HCT116 (cell line): ENCODE measurements at regions not wholly inside any gene's neighbourhood (a gene's known extent, or its start where the extent isn't known, plus 50 kb on each side); places are given as distances from the start of the nearest gene placed in this dataset.

Experiments used
- ATAC-seq: fragments of 200-7000 bp; cut with Tn5 transposase; 2 replicates; pipeline ENCODE4 v1.9.1; 2020; ENCODE audit warnings: mild to moderate bottlenecking, moderate library complexity
- BruUV-seq: library from RNA; stranded (reverse); fragments of 400-500 nt; replicated peaks from 2 replicates; lab custom pipeline; 2021; lab: Mats Ljungman, UMichigan
- CTCF ChIA-PET: fragments of 300-600 bp; sonication (Branson Sonifier 250); formaldehyde crosslinking; loops from one replicate; lab custom pipeline; 2021; ENCODE audit warnings: antibody characterized with exemption; lab: Charles Lee
- POLR2A ChIA-PET: fragments of 300-600, 350-600 bp; sonication (Branson Sonifier 250); formaldehyde crosslinking; loops from one replicate; lab custom pipeline; 2021; ENCODE audit warnings: antibody characterized with exemption; lab: Charles Lee
- RAD21 ChIA-PET, 2 experiments: fragments of 300-600 bp; sonication (Branson Sonifier 250); formaldehyde crosslinking; loops; one replicate each; lab custom pipeline; 2023; ENCODE audit warnings: low total read pairs in 2 of 2; ENCODE audit not compliant: uncharacterized antibody in 2 of 2, unreplicated experiment in 2 of 2, low non-redundant PET in 1 of 2; lab: Charles Lee
- DNase-seq: peaks from one replicate; pipeline ENCODE4 v3.0.0-alpha.2; 2010; ENCODE audit warnings: low read depth, low spot score
- H2AFZ ChIP-seq: fragments of 200-600 bp; shearing (Covaris generic), sonication (generic); 2 replicates; pipeline ENCODE4 v1.6.1; 2017; ENCODE audit warnings: low read depth, mixed run types, mixed read lengths, antibody characterized with exemption, low read length; ENCODE audit not compliant: poor library complexity, severe bottlenecking
- H3K27ac ChIP-seq: 2 replicates; pipeline ENCODE4 v1.5.1; 2012; ENCODE audit warnings: low read depth, low read length
- H3K27me3 ChIP-seq: fragments of 200-600 bp; sonication (generic); 2 replicates; pipeline ENCODE4 v1.6.1; 2016; ENCODE audit warnings: mixed run types, low read length, mixed read lengths; ENCODE audit not compliant: insufficient read depth
- H3K36me3 ChIP-seq, 2 experiments: fragments of 200-500 bp in 1 of 2; fragments of 200-600 bp in 1 of 2; sonication (Bioruptor generic) in 1 of 2; sonication (generic) in 1 of 2; 2 replicates each; pipeline versions ENCODE4 v1.5.1 to v1.6.1; 2014 to 2016; ENCODE audit warnings: low read length in 2 of 2, inconsistent platforms in 1 of 2, mixed read lengths in 1 of 2, mixed run types in 1 of 2; ENCODE audit not compliant: insufficient read depth in 2 of 2, control insufficient read depth in 1 of 2
- H3K4me1 ChIP-seq, 2 experiments: fragments of 200-600 bp in 1 of 2; sonication (generic) in 1 of 2; 2 replicates each; pipeline versions ENCODE4 v1.5.1 to v1.6.1; 2012 to 2017; ENCODE audit warnings: low read length in 2 of 2, inconsistent platforms in 1 of 2, mild to moderate bottlenecking in 1 of 2, mixed read lengths in 1 of 2, mixed run types in 1 of 2, moderate library complexity in 1 of 2; ENCODE audit not compliant: insufficient read depth in 2 of 2, control insufficient read depth in 1 of 2
- H3K4me2 ChIP-seq: fragments of 200-600 bp; sonication (generic); 2 replicates; pipeline ENCODE4 v1.6.1; 2017; ENCODE audit warnings: mixed run types, low read length, mixed read lengths
- H3K4me3 ChIP-seq, 2 experiments: fragments of 200-600 bp in 1 of 2; sonication (generic) in 1 of 2; replicated peaks in 1 of 2; 2 replicates each; pipeline ENCODE4 v1.5.1; 2011 to 2016; ENCODE audit warnings: low read length in 2 of 2, control low read depth in 1 of 2, low read depth in 1 of 2, mild to moderate bottlenecking in 1 of 2, mixed read lengths in 1 of 2, mixed run types in 1 of 2
- H3K79me2 ChIP-seq: fragments of 200-600 bp; sonication (generic); 2 replicates; pipeline ENCODE4 v1.6.1; 2017; ENCODE audit warnings: mild to moderate bottlenecking, mixed run types, low read length, moderate library complexity, mixed read lengths; ENCODE audit not compliant: insufficient read depth
- H3K9ac ChIP-seq: fragments of 200-600 bp; sonication (generic); 2 replicates; pipeline ENCODE4 v1.6.1; 2016; ENCODE audit warnings: low read length, mixed read lengths
- H3K9me2 ChIP-seq: fragments of 200-600 bp; sonication (generic), shearing (Covaris generic); 2 replicates; pipeline ENCODE4 v1.6.1; 2017; ENCODE audit warnings: mixed run types, mild to moderate bottlenecking, moderate library complexity; ENCODE audit not compliant: insufficient read depth
- H3K9me3 ChIP-seq, 2 experiments: fragments of 200-500 bp in 1 of 2; fragments of 200-600 bp in 1 of 2; sonication (Bioruptor generic) in 1 of 2; sonication (generic) in 1 of 2; 2 replicates each; pipeline ENCODE4 v1.6.1; 2014 to 2017; ENCODE audit warnings: low read length in 2 of 2, mixed read lengths in 2 of 2, inconsistent platforms in 1 of 2, low read depth in 1 of 2, mild to moderate bottlenecking in 1 of 2, mixed run types in 1 of 2, moderate library complexity in 1 of 2; ENCODE audit not compliant: control insufficient read depth in 1 of 2, insufficient read depth in 1 of 2
- H4K20me1 ChIP-seq: fragments of 200-600 bp; sonication (generic), shearing (Covaris generic); 2 replicates; pipeline ENCODE4 v1.6.1; 2017; ENCODE audit warnings: mixed run types, mild to moderate bottlenecking, moderate library complexity; ENCODE audit not compliant: insufficient read depth
- CBX3 ChIP-seq: IDR thresholded peaks from 2 replicates; pipeline ENCODE4 v1.6.1; 2012; ENCODE audit warnings: low read depth
- EZH2phosphoT487 ChIP-seq: fragments of 200-600 bp; IDR thresholded peaks from 2 replicates; pipeline ENCODE4 v1.6.1; 2018; ENCODE audit warnings: antibody characterized with exemption, borderline replicate concordance
- POLR2A ChIP-seq: IDR thresholded peaks from 2 replicates; pipeline ENCODE4 v1.7.0; 2011; ENCODE audit warnings: borderline replicate concordance; ENCODE audit not compliant: insufficient read depth, insufficient read length; ENCODE audit errors: extremely low read depth
- POLR2AphosphoS5 ChIP-seq: IDR thresholded peaks from 2 replicates; pipeline ENCODE4 v1.6.1; 2011; ENCODE audit warnings: mild to moderate bottlenecking, low read depth, low read length, moderate library complexity
- TCF7L2 ChIP-seq: IDR thresholded peaks from 2 replicates; pipeline ENCODE4 v1.7.0; 2011; ENCODE audit warnings: borderline replicate concordance, inconsistent platforms; ENCODE audit not compliant: insufficient read depth, insufficient read length; ENCODE audit errors: extremely low read depth
- intact Hi-C: fragments of 100-400 bp; cut with micrococcal nuclease; formaldehyde crosslinking; loops from 2 replicates; pipeline ENCODE4 v1.10.0; 2022

DNA sequence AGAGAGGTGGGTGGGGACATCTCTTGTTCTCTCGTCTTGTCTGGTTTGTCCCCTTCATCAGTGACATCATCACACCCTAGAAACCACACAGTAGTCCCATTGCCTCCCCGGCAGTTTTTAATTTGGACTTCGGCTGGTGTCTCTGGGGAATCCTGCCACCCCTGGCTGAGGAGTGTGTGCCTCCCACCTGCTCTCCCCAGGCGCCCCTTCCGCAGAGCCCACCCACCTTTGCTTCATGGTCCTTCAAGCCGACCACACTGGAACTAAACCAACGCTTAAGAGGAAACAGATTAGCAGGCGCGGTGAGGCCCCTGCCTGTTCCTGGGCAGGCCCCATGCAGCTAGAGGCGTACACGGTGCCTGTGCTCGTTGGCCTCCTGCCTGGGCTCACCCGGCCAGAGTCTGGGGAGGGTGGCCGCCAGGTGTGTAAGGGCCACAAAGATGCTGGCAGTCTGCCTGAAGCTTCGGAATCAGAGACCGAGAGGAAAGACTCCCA, 107.6 kb upstream of the SPRY4 start:
- DNase-seq (no peak), ATAC-seq (peak; percentile 57)
- Histone ChIP-seq H3K9me3 (no peaks in the 10 kb centered on the region), H3K27ac (peak overlapping the region; percentile 46; the same call in 1 of the 2 replicates), H3K4me2 (peak overlapping the region; percentile 33; the same call in 1 of the 2 replicates), H3K4me3 (no peak overlapping the region), H3K4me1 (peaks cover 47 to 49% of the 10 kb centered on the region in 2 experiments), H3K27me3 (no peaks in the 10 kb centered on the region), H3K36me3 (no peaks in the 10 kb centered on the region; a peak in 1 of 4 replicates), H3K9ac (no peak overlapping the region), H2AFZ (no peak overlapping the region), H3K9me2 (no peaks in the 10 kb centered on the region), H4K20me1 (no peaks in the 10 kb centered on the region), H3K79me2 (no peaks in the 10 kb centered on the region)
- ChIA-PET RAD21 (no interaction called here), CTCF (interaction anchor here (1.1 kb wide), 1 partner anchor 10 kb away, joined by 3 read pairs; no protein-coding TSS in a partner anchor), POLR2A (interaction anchor here (0.5 to 1.2 kb wide), 4 partner anchors 10 to 69 kb away, joined by 3 to 4 read pairs (median 3); no protein-coding TSS in a partner anchor)
- TF ChIP-seq POLR2A (peak; percentile 29), TCF7L2 (no peak), POLR2AphosphoS5 (no peak; the same call in 1 of the 2 replicates), CBX3 (no peak)
- BruUV-seq = no TSS peak
- intact Hi-C loops = no loop called here

DNA sequence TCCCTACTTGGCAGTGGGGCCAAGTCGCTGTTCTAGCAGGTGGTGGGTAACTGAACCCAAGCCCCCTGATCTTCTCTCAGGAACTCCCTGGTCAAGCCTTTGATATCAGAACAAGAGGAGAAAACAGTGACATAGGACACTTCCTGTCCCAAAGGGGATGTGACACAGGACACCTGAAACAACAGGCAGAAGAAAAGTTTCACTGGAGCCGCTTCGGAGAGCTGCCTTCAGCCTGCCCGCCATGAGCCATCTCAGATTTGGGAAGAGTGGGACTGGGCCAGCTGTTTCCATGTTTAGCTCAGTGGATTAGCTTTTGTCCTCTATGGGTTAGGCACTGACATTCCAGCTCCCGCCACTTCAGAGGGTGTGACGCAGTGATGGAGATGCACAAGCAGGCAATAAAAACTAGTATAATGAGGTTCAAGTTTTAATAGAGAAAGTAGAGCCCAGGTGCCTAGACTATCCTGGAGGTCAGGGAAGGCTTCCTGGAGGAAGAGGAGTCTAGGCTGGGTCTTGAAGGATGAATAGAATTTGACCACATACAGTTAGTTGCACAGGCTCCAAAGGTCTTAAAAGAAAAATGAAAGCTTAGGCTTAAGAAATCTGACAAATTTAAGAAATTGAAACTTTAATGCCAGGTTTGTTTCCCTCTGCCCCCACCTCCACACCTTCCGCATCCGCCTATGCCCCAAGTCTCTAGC, 104.1 kb upstream of the SPRY4 start:
- DNase-seq = no peak
- TF ChIP-seq POLR2AphosphoS5 = no peak
- TF ChIP-seq EZH2phosphoT487 = no peak
- TF ChIP-seq TCF7L2 = no peak
- TF ChIP-seq, all 23 proteins: peak for 0
- Histone ChIP-seq H3K36me3 (no peaks in the 10 kb centered on the region; a peak in 1 of 4 replicates), H3K27ac (no peak overlapping the region), H3K79me2 (no peaks in the 10 kb centered on the region), H3K9ac (no peak overlapping the region), H2AFZ (no peak overlapping the region), H4K20me1 (no peaks in the 10 kb centered on the region), H3K9me2 (no peaks in the 10 kb centered on the region), H3K9me3 (no peaks in the 10 kb centered on the region), H3K4me1 (peaks cover 26 to 29% of the 10 kb centered on the region in 2 experiments), H3K27me3 (no peaks in the 10 kb centered on the region), H3K4me3 (no peak overlapping the region), H3K4me2 (no peak overlapping the region)
- ChIA-PET CTCF (no interaction called here), POLR2A (interaction anchor here (0.7 kb wide), 1 partner anchor 17 kb away, joined by 3 read pairs; no protein-coding TSS in a partner anchor), RAD21 (no interaction called here)
- no TSS peak for BruUV-seq
- intact Hi-C loops = no loop called here
- ATAC-seq = no peak
